ENCODE measurements at regions not wholly inside any gene's neighbourhood (a gene's known extent, or its start where the extent isn't known, plus 50 kb on each side); places are given as distances from the start of the nearest gene placed in this dataset.
"Not testable (repeated sequence)": the region's sequence is repeated elsewhere in the genome, so short reads cannot be mapped to it uniquely, and the experiment has no call there.

- TF ChIP-seq CTCF (conservative IDR thresholded peaks at IDR 0.05; ENCODE audit: low read depth, low read length); EZH2 (IDR thresholded peaks at IDR 0.05; ENCODE audit: borderline replicate concordance, low read depth, low read length, poor library complexity, severe bottlenecking): not testable (repeated sequence)
These were observed 148.1 kb upstream of the ZNF658 start for GRCh38 chr9:66752324-66752923.

Data from A673 (cell line).